Psoas muscle (tissue), 7 donors: ENCODE measurements at regions not wholly inside any gene's neighbourhood (a gene's known extent, or its start where the extent isn't known, plus 50 kb on each side); places are given as distances from the start of the nearest gene placed in this dataset.

ENCODE experiments used
- ATAC-seq, 4 donors: fragments of 200-7000 bp; cut with Tn5 transposase; one replicate each; pipeline ENCODE4 v1.9.1; 2020; ENCODE audit warnings: moderate library complexity in 3 of 4, mild to moderate bottlenecking in 2 of 4
- DNase-seq, 2 donors: peaks; one replicate each; pipeline ENCODE4 v3.0.0-alpha.2; 2020
- H3K27ac ChIP-seq: fragments of 200-600 bp; one replicate; pipeline ENCODE4 v1.8.0; 2022
- H3K27me3 ChIP-seq, 3 donors: fragments of 200-600 bp in 1 of 3; one replicate each; pipeline versions ENCODE4 v1.6.1 to v1.8.0; 2013 to 2022; ENCODE audit warnings: low read length in 2 of 3, mild to moderate bottlenecking in 2 of 3, moderate library complexity in 1 of 3; ENCODE audit not compliant: insufficient read depth in 3 of 3
- H3K36me3 ChIP-seq, 2 donors: fragments of 200-600 bp in 1 of 2; one replicate each; pipeline versions ENCODE4 v1.6.1 to v1.8.0; 2013 to 2022; ENCODE audit warnings: low read depth in 1 of 2, mild to moderate bottlenecking in 1 of 2, moderate library complexity in 1 of 2; ENCODE audit not compliant: insufficient read depth in 1 of 2
- H3K4me1 ChIP-seq: fragments of 200-600 bp; one replicate; pipeline ENCODE4 v1.8.0; 2022
- H3K4me3 ChIP-seq: fragments of 200-600 bp; one replicate; pipeline ENCODE4 v1.8.0; 2022; ENCODE audit warnings: mild to moderate bottlenecking
- H3K9me3 ChIP-seq: fragments of 200-600 bp; one replicate; pipeline ENCODE4 v1.8.0; 2022
- WGBS, 3 donors: extraction: QIAGEN DNeasy Blood & Tissue Kit; methylation state at CpG; one replicate each; pipeline versions ENCODE4 v1.1.6 to v1.1.7; 2013; 5-methylcytosine and 5-hydroxymethylcytosine counted together
- intact Hi-C, 2 donors: fragments of 100-400 bp; cut with DNase I; formaldehyde crosslinking; loops; one replicate each; pipeline versions ENCODE4 v1.11.0 to v1.14.2; 2022
- TF ChIP-seq, protein P1 (sequence below): fragments of 200-600 bp; IDR thresholded peaks from one replicate; pipeline ENCODE4 v1.8.0; 2022; ENCODE audit warnings: antibody characterized with exemption
- donor health status: healthy with polysubstance abuse.
- donor health status: DM: no; HTN: no; CAD: no; lungs with moderate emphysema.
- donor health status: Bipolar disorder and iron deficiency.
- donor health status: healthy.
- donor health status: DM: yes; HTN: yes; CAD: no.
- donor health status: DM: no; HTN: no; CAD: no.
- donor health status: DM: yes; HTN: yes; CAD: no.

DNA sequence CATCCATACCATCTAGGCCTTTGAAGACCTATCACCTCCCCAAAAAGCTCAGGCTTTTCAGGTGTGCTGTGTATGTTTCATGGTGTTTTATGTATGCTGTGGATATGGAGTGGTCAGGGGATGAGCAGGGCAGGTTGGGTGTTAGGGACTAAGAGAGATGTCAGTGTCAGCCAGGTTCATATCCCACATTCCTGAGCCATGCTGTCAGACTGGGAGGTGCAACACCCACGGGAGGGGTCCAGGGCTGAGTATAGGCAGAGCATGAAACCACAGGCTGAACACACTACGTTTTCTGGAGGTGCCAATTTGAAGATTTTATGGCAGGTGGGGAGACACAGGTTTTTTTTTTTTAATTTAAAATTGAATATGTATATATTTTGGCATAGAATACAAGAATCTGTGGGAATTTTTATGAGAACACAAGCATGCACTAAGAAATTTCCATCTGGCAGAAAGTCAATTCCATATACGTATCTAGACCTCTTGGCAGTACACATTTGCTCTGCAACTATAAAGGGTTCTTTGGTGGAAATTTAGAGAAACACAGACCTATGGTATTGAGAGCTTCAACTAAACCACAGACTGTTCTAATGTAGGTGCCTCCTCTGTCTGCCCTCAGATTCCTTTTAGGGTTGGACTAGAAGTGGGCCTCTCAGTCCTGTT, 101.9 kb upstream of the RNU6-1 start:
- no peak for ATAC-seq
- no peak for DNase-seq

DNA sequence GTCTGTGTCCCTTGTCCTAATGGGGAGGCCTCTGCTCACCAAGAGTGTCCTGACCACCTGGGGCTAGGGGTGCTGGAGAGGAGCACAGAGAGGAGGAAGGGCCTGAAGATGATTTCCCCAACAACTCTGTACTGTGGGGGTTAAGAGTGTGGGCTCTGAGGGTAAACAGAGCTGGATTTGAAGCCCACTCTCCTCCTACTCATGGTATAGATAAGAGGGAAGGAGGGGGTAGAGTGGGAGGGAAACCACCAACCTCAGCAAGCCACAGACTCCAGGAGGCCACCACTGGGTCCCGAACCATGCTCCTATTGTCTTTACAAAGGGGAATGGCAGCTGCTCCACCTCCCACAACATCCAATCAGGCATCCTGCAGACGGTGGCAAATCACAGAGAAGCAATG, 103.6 kb upstream of the RNU6-1 start:
- no peaks in the 10 kb centered on the region for H3K36me3 ChIP-seq
- DNase-seq (no peak), ATAC-seq (no peak)
- H3K27ac ChIP-seq: no peak overlapping the region
- intact Hi-C loops: no loop called here
- no peak overlapping the region for H3K4me3 ChIP-seq
- no peaks in the 10 kb centered on the region for H3K27me3 ChIP-seq
- WGBS, 3 donors: 56 to 91% (median 80%) methylated on average over 2 of the region's 2 CpGs
- TF ChIP-seq, protein P1, sequence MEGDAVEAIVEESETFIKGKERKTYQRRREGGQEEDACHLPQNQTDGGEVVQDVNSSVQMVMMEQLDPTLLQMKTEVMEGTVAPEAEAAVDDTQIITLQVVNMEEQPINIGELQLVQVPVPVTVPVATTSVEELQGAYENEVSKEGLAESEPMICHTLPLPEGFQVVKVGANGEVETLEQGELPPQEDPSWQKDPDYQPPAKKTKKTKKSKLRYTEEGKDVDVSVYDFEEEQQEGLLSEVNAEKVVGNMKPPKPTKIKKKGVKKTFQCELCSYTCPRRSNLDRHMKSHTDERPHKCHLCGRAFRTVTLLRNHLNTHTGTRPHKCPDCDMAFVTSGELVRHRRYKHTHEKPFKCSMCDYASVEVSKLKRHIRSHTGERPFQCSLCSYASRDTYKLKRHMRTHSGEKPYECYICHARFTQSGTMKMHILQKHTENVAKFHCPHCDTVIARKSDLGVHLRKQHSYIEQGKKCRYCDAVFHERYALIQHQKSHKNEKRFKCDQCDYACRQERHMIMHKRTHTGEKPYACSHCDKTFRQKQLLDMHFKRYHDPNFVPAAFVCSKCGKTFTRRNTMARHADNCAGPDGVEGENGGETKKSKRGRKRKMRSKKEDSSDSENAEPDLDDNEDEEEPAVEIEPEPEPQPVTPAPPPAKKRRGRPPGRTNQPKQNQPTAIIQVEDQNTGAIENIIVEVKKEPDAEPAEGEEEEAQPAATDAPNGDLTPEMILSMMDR: no peak
- H3K9me3 ChIP-seq: no peaks in the 10 kb centered on the region
- H3K4me1 ChIP-seq: no peaks in the 10 kb centered on the region

More for the DNA sequence above, 101.9 kb upstream of the RNU6-1 start:
- H3K4me1 ChIP-seq: no peaks in the 10 kb centered on the region
- no peaks in the 10 kb centered on the region for H3K27me3 ChIP-seq
- 61 to 70% (median 69%) methylated on average over 3 of the region's 3 CpGs for WGBS, 3 donors
- no peak overlapping the region for H3K4me3 ChIP-seq
- no peaks in the 10 kb centered on the region for H3K9me3 ChIP-seq
- intact Hi-C loops: no loop called here
- TF ChIP-seq, protein P1: no peak
- no peak overlapping the region for H3K27ac ChIP-seq
- no peaks in the 10 kb centered on the region for H3K36me3 ChIP-seq

DNA sequence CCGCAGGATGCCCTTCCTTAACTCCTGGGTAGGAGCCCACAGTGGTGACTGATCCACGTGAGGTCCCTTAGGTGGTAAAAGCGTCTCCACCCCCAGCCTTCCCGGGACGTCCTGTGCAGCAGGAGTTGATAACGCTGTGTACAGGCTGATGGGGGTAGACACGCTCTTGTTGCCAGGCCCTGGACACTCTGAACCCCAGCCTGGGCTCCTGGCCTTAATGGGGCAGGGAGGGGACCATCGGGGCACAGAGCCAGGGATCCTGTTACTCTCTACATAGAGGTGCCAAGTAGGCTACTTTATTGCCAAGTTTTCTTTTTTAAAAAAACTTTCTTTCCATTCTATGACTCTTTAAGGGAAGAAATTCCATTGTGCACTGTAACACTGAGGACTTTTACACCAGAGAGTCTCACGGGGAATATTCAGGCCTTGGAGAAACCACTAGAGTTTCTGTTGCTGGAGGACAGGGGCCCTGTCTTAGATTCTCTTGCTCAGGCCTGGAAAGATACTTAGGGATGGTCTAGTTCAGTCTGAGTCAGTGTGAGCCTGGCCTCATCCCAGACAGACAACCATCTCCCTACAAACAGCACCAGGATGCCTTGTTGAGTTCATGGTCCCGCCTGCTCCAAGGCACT, 104.3 kb upstream of the RNU6-1 start:
- DNase-seq (peak; percentile 60 to 85), ATAC-seq (peak in 3 of 4 donors; percentile 53 to 89 (median 62))
- Histone ChIP-seq H3K4me1 (no peaks in the 10 kb centered on the region), H3K4me3 (no peak overlapping the region), H3K27me3 (no peaks in the 10 kb centered on the region), H3K36me3 (no peaks in the 10 kb centered on the region), H3K27ac (no peak overlapping the region), H3K9me3 (no peaks in the 10 kb centered on the region)
- TF ChIP-seq, protein P1: no peak
- intact Hi-C loops: no loop called here
- 35 to 77% (median 63%) methylated on average over 10 of the region's 10 CpGs for WGBS, 3 donors

DNA sequence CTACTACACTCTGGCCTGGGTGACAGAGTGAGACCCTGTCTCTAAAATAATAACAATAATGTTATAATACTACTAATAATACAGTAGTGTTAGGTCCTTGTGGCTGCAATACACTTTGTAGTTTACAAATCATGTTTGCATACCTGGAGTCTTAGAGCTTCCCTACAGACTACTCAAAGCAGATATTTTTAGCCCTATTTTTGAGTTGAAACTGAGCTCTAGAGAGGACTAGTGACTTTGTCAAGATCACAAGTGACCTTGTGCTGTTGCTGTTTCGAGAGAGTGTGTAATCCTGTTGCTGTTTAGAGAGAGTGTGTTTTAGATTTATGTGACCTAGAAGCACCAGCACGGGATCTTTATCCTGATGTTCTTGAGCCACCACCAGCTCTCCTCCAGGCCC, 105.3 kb upstream of the RNU6-1 start:
- Histone ChIP-seq H3K4me1 (no peaks in the 10 kb centered on the region), H3K4me3 (no peak overlapping the region), H3K27me3 (no peaks in the 10 kb centered on the region), H3K27ac (no peak overlapping the region), H3K9me3 (no peaks in the 10 kb centered on the region), H3K36me3 (no peaks in the 10 kb centered on the region)
- ATAC-seq: no peak
- TF ChIP-seq, protein P1: no peak
- intact Hi-C loops: no loop called here
- no peak for DNase-seq
- 45 to 70% (median 50%) methylated on average over 2 of the region's 2 CpGs for WGBS, 3 donors
